H1 (cell line): ENCODE measurements at regions not wholly inside any gene's neighbourhood (a gene's known extent, or its start where the extent isn't known, plus 50 kb on each side); places are given as distances from the start of the nearest gene placed in this dataset.

Source experiments
- CTCF ChIA-PET: fragments of 300-600 bp; sonication (Branson Sonifier 250); formaldehyde crosslinking; loops from one replicate; lab custom pipeline; 2021; ENCODE audit not compliant: partially characterized antibody; lab: Charles Lee
- POLR2A ChIA-PET: fragments of 300-600 bp; sonication (Branson Sonifier 250); formaldehyde crosslinking; loops from one replicate; lab custom pipeline; 2021; ENCODE audit warnings: inconsistent platforms; ENCODE audit not compliant: partially characterized antibody; lab: Charles Lee
- DNase-seq, 2 experiments: peaks; one replicate each; pipeline versions ENCODE4 v3.0.0 to v3.0.0-alpha.2; 2010 to 2022; ENCODE audit warnings: low spot score in 2 of 2, low read depth in 1 of 2, mixed read lengths in 1 of 2
- FAIRE-seq: peaks from 2 replicates; lab custom pipeline; 2011; peaks lifted over from hg19 to GRCh38; lab: Jason Lieb, UNC
- H2AFZ ChIP-seq: 2 replicates; pipeline ENCODE4 v1.8.1; 2012; ENCODE audit warnings: low read length, inconsistent platforms
- H2AK5ac ChIP-seq: 2 replicates; pipeline ENCODE4 v1.6.1; 2013; ENCODE audit warnings: low read depth, low read length
- H2BK120ac ChIP-seq: replicated peaks from 2 replicates; pipeline ENCODE3; 2013; ENCODE audit warnings: low read depth, low read length, inconsistent platforms
- H2BK12ac ChIP-seq: 2 replicates; pipeline ENCODE4 v1.6.1; 2013; ENCODE audit warnings: low read depth, low read length
- H2BK15ac ChIP-seq: 2 replicates; pipeline ENCODE4 v1.6.1; 2013; ENCODE audit warnings: low read length
- H2BK20ac ChIP-seq: 2 replicates; pipeline ENCODE4 v1.6.1; 2013; ENCODE audit warnings: low read length
- H2BK5ac ChIP-seq: 2 replicates; pipeline ENCODE4 v1.6.1; 2013; ENCODE audit warnings: low read depth, low read length
- H3K14ac ChIP-seq: 2 replicates; pipeline ENCODE4 v1.6.1; 2013; ENCODE audit warnings: inconsistent platforms; ENCODE audit not compliant: insufficient read length
- H3K18ac ChIP-seq: 2 replicates; pipeline ENCODE4 v1.6.1; 2013; ENCODE audit warnings: low read length; ENCODE audit errors: extremely low read depth
- H3K23ac ChIP-seq: 2 replicates; pipeline ENCODE4 v1.6.1; 2013; ENCODE audit warnings: inconsistent platforms; ENCODE audit not compliant: insufficient read length
- H3K23me2 ChIP-seq: 2 replicates; pipeline ENCODE4 v1.6.1; 2013; ENCODE audit warnings: low read depth, low read length
- H3K27ac ChIP-seq: 2 replicates; pipeline ENCODE4 v1.6.1; 2011; ENCODE audit warnings: low read depth, low read length, inconsistent platforms
- H3K27me3 ChIP-seq, 4 experiments: replicated peaks in 1 of 4; 1 replicate in 1 of 4; 2 replicates in 3 of 4; pipeline versions ENCODE4 v1.6.1 to v1.8.1; 2011 to 2013; ENCODE audit warnings: low read length in 3 of 4, mild to moderate bottlenecking in 3 of 4, inconsistent platforms in 2 of 4, mixed read lengths in 2 of 4, moderate library complexity in 1 of 4; ENCODE audit not compliant: control insufficient read depth in 3 of 4, insufficient read depth in 3 of 4; ENCODE audit errors: extremely low read depth in 1 of 4
- H3K36me3 ChIP-seq, 4 experiments: 2 replicates each; pipeline versions ENCODE4 v1.6.1 to v1.8.1; 2011 to 2013; ENCODE audit warnings: mild to moderate bottlenecking in 4 of 4, low read length in 3 of 4, moderate library complexity in 2 of 4, control low read depth in 1 of 4, inconsistent platforms in 1 of 4; ENCODE audit not compliant: insufficient read depth in 4 of 4, control insufficient read depth in 2 of 4
- H3K4ac ChIP-seq: replicated peaks from 2 replicates; pipeline ENCODE3; 2013; ENCODE audit warnings: low read length, low read depth, mixed read lengths, inconsistent platforms; ENCODE audit not compliant: insufficient read length
- H3K4me1 ChIP-seq, 4 experiments: replicated peaks in 1 of 4; 1 replicate in 1 of 4; 2 replicates in 3 of 4; pipeline versions ENCODE4 v1.6.1 to v1.8.1; 2011 to 2013; ENCODE audit warnings: low read length in 3 of 4, inconsistent platforms in 2 of 4, mixed read lengths in 1 of 4; ENCODE audit not compliant: insufficient read depth in 4 of 4, control insufficient read depth in 3 of 4
- H3K4me2 ChIP-seq, 2 experiments: 2 replicates each; pipeline versions ENCODE4 v1.6.1 to v1.8.1; 2011 to 2013; ENCODE audit warnings: low read depth in 2 of 2, low read length in 2 of 2, control low read depth in 1 of 2, inconsistent platforms in 1 of 2, mild to moderate bottlenecking in 1 of 2; ENCODE audit not compliant: insufficient read depth in 1 of 2
- H3K4me3 ChIP-seq, 4 experiments: fragments of 200-600, 300-600 bp in 1 of 4; sonication (generic), shearing (Covaris generic), sonication (Bioruptor Twin) in 1 of 4; 2 replicates each; pipeline versions ENCODE4 v1.5.1 to v1.8.1; 2011 to 2016; ENCODE audit warnings: low read length in 4 of 4, low read depth in 3 of 4, control low read depth in 2 of 4, inconsistent platforms in 2 of 4, mild to moderate bottlenecking in 2 of 4, mixed read lengths in 1 of 4, moderate library complexity in 1 of 4; ENCODE audit not compliant: insufficient read depth in 2 of 4; ENCODE audit errors: extremely low read depth in 1 of 4
- H3K56ac ChIP-seq: replicated peaks from 2 replicates; pipeline ENCODE3; 2013; ENCODE audit warnings: low read depth, mild to moderate bottlenecking, mixed read lengths, low read length, inconsistent platforms; ENCODE audit not compliant: insufficient read length
- H3K79me1 ChIP-seq: 2 replicates; pipeline ENCODE4 v1.6.1; 2013; ENCODE audit warnings: low read depth, low read length, control low read depth
- H3K79me2 ChIP-seq, 2 experiments: 2 replicates each; pipeline versions ENCODE4 v1.6.1 to v1.8.1; 2012 to 2013; ENCODE audit warnings: low read length in 2 of 2, mild to moderate bottlenecking in 2 of 2, inconsistent platforms in 1 of 2; ENCODE audit not compliant: insufficient read depth in 2 of 2, control insufficient read depth in 1 of 2
- H3K9ac ChIP-seq, 4 experiments: replicated peaks in 1 of 4; 1 replicate in 1 of 4; 2 replicates in 3 of 4; pipeline versions ENCODE4 v1.6.1 to v1.8.1; 2011 to 2013; ENCODE audit warnings: low read depth in 3 of 4, low read length in 3 of 4, control low read depth in 2 of 4, mild to moderate bottlenecking in 2 of 4, moderate library complexity in 2 of 4, inconsistent platforms in 1 of 4; ENCODE audit errors: extremely low read depth in 1 of 4
- H3K9me3 ChIP-seq, 2 experiments: 2 replicates each; pipeline versions ENCODE4 v1.6.1 to v1.8.1; 2012 to 2013; ENCODE audit warnings: mild to moderate bottlenecking in 2 of 2, moderate library complexity in 2 of 2, control low read depth in 1 of 2, inconsistent platforms in 1 of 2, low read depth in 1 of 2, low read length in 1 of 2, mixed read lengths in 1 of 2; ENCODE audit not compliant: insufficient read depth in 2 of 2
- H4K20me1 ChIP-seq, 2 experiments: replicated peaks in 1 of 2; 2 replicates each; pipeline versions ENCODE3 to v1.8.1; 2011 to 2013; ENCODE audit warnings: inconsistent platforms in 2 of 2, low read length in 2 of 2, mild to moderate bottlenecking in 1 of 2; ENCODE audit not compliant: insufficient read depth in 2 of 2, control insufficient read depth in 1 of 2
- H4K5ac ChIP-seq: 2 replicates; pipeline ENCODE4 v1.6.1; 2013; ENCODE audit warnings: low read length, low read depth, mixed read lengths, inconsistent platforms; ENCODE audit not compliant: insufficient read length
- H4K8ac ChIP-seq: 2 replicates; pipeline ENCODE4 v1.8.0; 2013; ENCODE audit warnings: mild to moderate bottlenecking, moderate library complexity, low read length, inconsistent platforms; ENCODE audit not compliant: insufficient read depth; ENCODE audit errors: extremely low read depth
- H4K91ac ChIP-seq: replicated peaks from 2 replicates; pipeline ENCODE3; 2013; ENCODE audit warnings: low read length, mixed read lengths, inconsistent platforms; ENCODE audit not compliant: insufficient read length
- CTBP2 ChIP-seq: IDR thresholded peaks from 2 replicates; pipeline ENCODE4 v1.7.0; 2011; ENCODE audit warnings: borderline replicate concordance, mild to moderate bottlenecking, moderate library complexity, mixed read lengths, low read length; ENCODE audit not compliant: insufficient read depth, insufficient read length
- GTF2F1 ChIP-seq: IDR thresholded peaks from 2 replicates; pipeline ENCODE4 v1.6.1; 2012; ENCODE audit warnings: low read depth, low read length, improper control_type of control experiment, borderline replicate concordance
- HDAC2 ChIP-seq, 2 experiments: fragments of 300-600 bp in 1 of 2; sonication (generic) in 1 of 2; IDR thresholded peaks; 2 replicates each; pipeline ENCODE4 v1.6.1; 2011 to 2012; ENCODE audit warnings: low read depth in 2 of 2, low read length in 2 of 2, mild to moderate bottlenecking in 2 of 2, moderate library complexity in 2 of 2, borderline replicate concordance in 1 of 2, inconsistent platforms in 1 of 2
- HDAC6 ChIP-seq: IDR thresholded peaks from one replicate; pipeline ENCODE4 v1.7.1; 2012; ENCODE audit warnings: low read depth, mild to moderate bottlenecking, inconsistent platforms, low read length, moderate library complexity
- MAFK ChIP-seq: IDR thresholded peaks from 2 replicates; pipeline ENCODE4 v1.6.1; 2012; ENCODE audit warnings: low read depth, mild to moderate bottlenecking, improper control_type of control experiment, low read length
- RBBP5 ChIP-seq: IDR thresholded peaks from 2 replicates; pipeline ENCODE4 v1.7.1; 2012; ENCODE audit warnings: low read depth, mild to moderate bottlenecking, inconsistent platforms, low read length, moderate library complexity, borderline replicate concordance
- SP1 ChIP-seq: IDR thresholded peaks from 2 replicates; pipeline ENCODE4 v1.6.1; 2011; ENCODE audit warnings: low read depth, low read length
- TBP ChIP-seq: IDR thresholded peaks from 2 replicates; pipeline ENCODE4 v1.6.1; 2011; ENCODE audit warnings: low read depth, low read length, improper control_type of control experiment
- WGBS, 2 experiments: shearing (Covaris generic) in 1 of 2; methylation state at CpG; one replicate each; pipeline versions ENCODE4 v1.1.6 to v1.1.7; 2013 to 2015; ENCODE audit warnings: low lambda C conversion rate in 2 of 2, mixed read lengths in 2 of 2, inconsistent platforms in 1 of 2, low coverage in 1 of 2, missing lambda C conversion rate in 1 of 2; ENCODE audit not compliant: insufficient replicate concordance in 2 of 2, insufficient coverage in 1 of 2, insufficient read length in 1 of 2; ENCODE audit errors: extremely low coverage in 1 of 2, missing lambda C conversion rate in 1 of 2; 5-methylcytosine and 5-hydroxymethylcytosine counted together
- TF ChIP-seq, protein P1 (sequence below): IDR thresholded peaks from 2 replicates; pipeline ENCODE4 v1.6.1; 2012; ENCODE audit warnings: inconsistent platforms

DNA sequence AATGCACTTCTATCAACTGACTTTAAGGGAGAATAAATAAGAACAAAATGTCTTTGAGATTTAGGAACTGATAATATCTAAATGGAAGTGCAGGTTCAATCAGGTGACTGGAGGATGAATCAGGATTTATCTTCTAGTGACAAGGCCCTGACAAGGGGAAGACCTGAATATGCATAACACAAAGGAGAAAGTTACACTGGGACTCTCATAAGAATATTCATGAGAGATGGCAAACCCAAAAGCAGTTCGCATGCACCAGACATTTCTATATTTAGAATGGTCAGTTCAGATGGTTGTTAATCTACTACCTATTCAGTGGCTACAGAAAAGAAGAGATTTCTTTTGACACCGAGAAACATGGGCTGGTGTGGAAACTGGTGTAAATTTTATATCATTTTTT, 1771.3 kb upstream of the LRRTM1 start:
- no peak overlapping the region for H2AK5ac ChIP-seq
- no peak overlapping the region for H3K9ac ChIP-seq
- H3K18ac ChIP-seq = no peak overlapping the region

More for the DNA sequence above, 1771.3 kb upstream of the LRRTM1 start:
- no peak overlapping the region for H2BK120ac ChIP-seq
- H3K14ac ChIP-seq = no peak overlapping the region
- no peak overlapping the region for H3K23ac ChIP-seq
- TF ChIP-seq SP1 (no peak), HDAC6 (no peak), RBBP5 (no peak), CTBP2 (no peak), MAFK (no peak), GTF2F1 (no peak), TBP (no peak), HDAC2 (IDR thresholded peaks at IDR 0.05; ENCODE audit: borderline replicate concordance in 1 of 2, low read depth in 2 of 2, low read length in 2 of 2) (no peak)
- TF ChIP-seq, protein P1, sequence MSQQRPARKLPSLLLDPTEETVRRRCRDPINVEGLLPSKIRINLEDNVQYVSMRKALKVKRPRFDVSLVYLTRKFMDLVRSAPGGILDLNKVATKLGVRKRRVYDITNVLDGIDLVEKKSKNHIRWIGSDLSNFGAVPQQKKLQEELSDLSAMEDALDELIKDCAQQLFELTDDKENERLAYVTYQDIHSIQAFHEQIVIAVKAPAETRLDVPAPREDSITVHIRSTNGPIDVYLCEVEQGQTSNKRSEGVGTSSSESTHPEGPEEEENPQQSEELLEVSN = no peak
- H4K91ac ChIP-seq = no peak overlapping the region
- no peaks in the 10 kb centered on the region for H3K27me3 ChIP-seq
- no peak overlapping the region for H3K27ac ChIP-seq
- H4K5ac ChIP-seq = no peak overlapping the region
- H3K23me2 ChIP-seq = no peaks in the 10 kb centered on the region
- H3K4me2 ChIP-seq = no peak overlapping the region
- CTCF ChIA-PET = no interaction called here
- H2BK15ac ChIP-seq = no peak overlapping the region
- no peaks in the 10 kb centered on the region for H3K79me2 ChIP-seq
- FAIRE-seq (no peak), DNase-seq (no peak)
- no peak overlapping the region for H2BK5ac ChIP-seq
- no peaks in the 10 kb centered on the region for H3K4me1 ChIP-seq
- no peaks in the 10 kb centered on the region for H4K20me1 ChIP-seq
- H4K8ac ChIP-seq = no peak overlapping the region
- no peaks in the 10 kb centered on the region for H3K36me3 ChIP-seq
- 0 out of 4 replicates have a peak, but pooled peaks cover 0 to 3% of the 10 kb centered on the region in 2 experiments for H3K9me3 ChIP-seq
- 83% methylated on average over 2 of the region's 2 CpGs; no CpG with 5 or more reads in 1 of the 2 experiments for WGBS, 2 experiments
- no peak overlapping the region for H3K56ac ChIP-seq
- H3K79me1 ChIP-seq = no peaks in the 10 kb centered on the region
- H2BK12ac ChIP-seq = no peak overlapping the region
- H3K4me3 ChIP-seq = no peak overlapping the region
- H2AFZ ChIP-seq = no peak overlapping the region
- no peak overlapping the region for H2BK20ac ChIP-seq
- POLR2A ChIA-PET = no interaction called here
- no peak overlapping the region for H3K4ac ChIP-seq
